CD14-positive monocyte (primary cell): ENCODE measurements at regions not wholly inside any gene's neighbourhood (a gene's known extent, or its start where the extent isn't known, plus 50 kb on each side); places are given as distances from the start of the nearest gene placed in this dataset.
"Not testable (repeated sequence)": the region's sequence is repeated elsewhere in the genome, so short reads cannot be mapped to it uniquely, and the experiment has no call there.

Experiments
- DNase-seq, 3 donors: peaks; one replicate each; pipeline ENCODE4 v3.0.0-alpha.2; 2011 to 2022
- H2AFZ ChIP-seq: 2 replicates; pipeline ENCODE4 v1.6.0; 2012; ENCODE audit warnings: mild to moderate bottlenecking, low read depth, low read length, inconsistent platforms; ENCODE audit not compliant: insufficient read depth, poor library complexity, severe bottlenecking
- H3K27ac ChIP-seq, 2 donors: 1 replicate in 1 of 2; 2 replicates in 1 of 2; pipeline ENCODE4 v1.5.1; 2012 to 2013; ENCODE audit warnings: low read length in 2 of 2, control low read depth in 1 of 2, inconsistent platforms in 1 of 2, low read depth in 1 of 2, mild to moderate bottlenecking in 1 of 2
- H3K27me3 ChIP-seq, 2 donors: one replicate each; pipeline versions ENCODE4 v1.6.0 to v1.6.1; 2011 to 2013; ENCODE audit warnings: low read length in 2 of 2; ENCODE audit not compliant: control insufficient read depth in 2 of 2, insufficient read depth in 2 of 2
- H3K36me3 ChIP-seq, 2 donors: replicated peaks in 1 of 2; 1 replicate in 1 of 2; 2 replicates in 1 of 2; pipeline versions ENCODE4 v1.5.1 to v1.6.1; 2012 to 2013; ENCODE audit warnings: low read length in 2 of 2, control low read depth in 1 of 2, inconsistent platforms in 1 of 2, mild to moderate bottlenecking in 1 of 2; ENCODE audit not compliant: insufficient read depth in 2 of 2, control insufficient read depth in 1 of 2
- H3K4me1 ChIP-seq, 2 donors: 1 replicate in 1 of 2; 2 replicates in 1 of 2; pipeline versions ENCODE4 v1.5.1 to v1.6.1; 2012 to 2013; ENCODE audit warnings: low read length in 2 of 2, control low read depth in 1 of 2, inconsistent platforms in 1 of 2, mild to moderate bottlenecking in 1 of 2, moderate library complexity in 1 of 2; ENCODE audit not compliant: insufficient read depth in 2 of 2, control insufficient read depth in 1 of 2
- H3K4me2 ChIP-seq: replicated peaks from 2 replicates; pipeline ENCODE3; 2012; ENCODE audit warnings: low read length, moderate library complexity, mild to moderate bottlenecking; ENCODE audit not compliant: poor library complexity, severe bottlenecking; ENCODE audit errors: extremely low read depth
- H3K4me3 ChIP-seq, 3 experiments: fragments of 200-600 bp in 1 of 3; sonication (generic) in 1 of 3; replicated peaks in 1 of 3; 1 replicate in 2 of 3; 2 replicates in 1 of 3; pipeline ENCODE4 v1.5.1; 2011 to 2013; ENCODE audit warnings: low read length in 3 of 3, mild to moderate bottlenecking in 3 of 3, control low read depth in 2 of 3, low read depth in 2 of 3, inconsistent platforms in 1 of 3, moderate library complexity in 1 of 3
- H3K79me2 ChIP-seq: 2 replicates; pipeline ENCODE4 v1.6.0; 2012; ENCODE audit warnings: mild to moderate bottlenecking, control low read depth, inconsistent platforms, low read length, moderate library complexity; ENCODE audit not compliant: insufficient read depth
- H3K9ac ChIP-seq: 2 replicates; pipeline ENCODE4 v1.6.0; 2017; ENCODE audit warnings: low read length, mild to moderate bottlenecking; ENCODE audit not compliant: insufficient read depth, poor library complexity, severe bottlenecking
- H3K9me3 ChIP-seq, 2 donors: replicated peaks in 1 of 2; 1 replicate in 1 of 2; 2 replicates in 1 of 2; pipeline versions ENCODE4 v1.5.1 to v1.6.1; 2012 to 2013; ENCODE audit warnings: low read length in 2 of 2, control low read depth in 1 of 2; ENCODE audit not compliant: control insufficient read depth in 1 of 2, insufficient read depth in 1 of 2
- H4K20me1 ChIP-seq: 2 replicates; pipeline ENCODE4 v1.6.0; 2012; ENCODE audit warnings: mild to moderate bottlenecking, low read length, control low read depth, moderate library complexity; ENCODE audit not compliant: insufficient read depth
- H3K27ac Mint-ChIP-seq, 7 donors: one replicate each; pipeline ENCODE4 v1.8.0; 2020; ENCODE audit warnings: mild to moderate bottlenecking in 7 of 7, mixed read lengths in 7 of 7, moderate library complexity in 6 of 7, inconsistent platforms in 2 of 7
- H3K27me3 Mint-ChIP-seq, 3 donors: one replicate each; pipeline ENCODE4 v1.8.0; 2021 to 2022; ENCODE audit warnings: low read depth in 3 of 3, mild to moderate bottlenecking in 3 of 3, mixed read lengths in 3 of 3, moderate library complexity in 3 of 3, inconsistent platforms in 1 of 3
- H3K36me3 Mint-ChIP-seq, 2 donors: one replicate each; pipeline ENCODE4 v1.8.0; 2020; ENCODE audit warnings: mixed read lengths in 2 of 2, inconsistent platforms in 1 of 2, mild to moderate bottlenecking in 1 of 2
- H3K4me1 Mint-ChIP-seq: one replicate; pipeline ENCODE4 v1.8.0; 2020; ENCODE audit warnings: mild to moderate bottlenecking, mixed read lengths
- H3K4me3 Mint-ChIP-seq, 2 donors: one replicate each; pipeline ENCODE4 v1.8.0; 2020; ENCODE audit warnings: mild to moderate bottlenecking in 2 of 2, mixed read lengths in 2 of 2, moderate library complexity in 1 of 2
- H3K9me3 Mint-ChIP-seq, 7 donors: one replicate each; pipeline ENCODE4 v1.8.0; 2020 to 2022; ENCODE audit warnings: mixed read lengths in 7 of 7, mild to moderate bottlenecking in 6 of 7, moderate library complexity in 6 of 7, inconsistent platforms in 2 of 7
- CTCF ChIP-seq: fragments of 200-600 bp; IDR thresholded peaks from one replicate; pipeline ENCODE4 v1.8.0; 2022; ENCODE audit warnings: antibody characterized with exemption, mild to moderate bottlenecking
- WGBS: methylation state at CpG from one replicate; pipeline ENCODE4 v1.1.5; 2013; ENCODE audit warnings: missing lambda C conversion rate; ENCODE audit not compliant: insufficient coverage; 5-methylcytosine and 5-hydroxymethylcytosine counted together
- intact Hi-C, 2 donors: fragments of 100-400 bp; cut with micrococcal nuclease; formaldehyde crosslinking; loops; one replicate each; pipeline versions ENCODE4 v1.15.0 to v1.15.1; 2023

- no peak overlapping the region for H3K4me2 ChIP-seq
- no peak overlapping the region for H3K9ac ChIP-seq
- no peaks in the 10 kb centered on the region for H3K4me1 ChIP-seq
- H3K9me3 ChIP-seq, result peaks cover 3 to 8% of the 10 kb centered on the region in 2 donors
- H2AFZ ChIP-seq, result no peak overlapping the region
- Mint-ChIP-seq H3K27me3 (no peaks in the 10 kb centered on the region), H3K9me3 (peaks cover 6 to 22% (median 15%) of the 10 kb centered on the region in 7 donors), H3K27ac (no peak overlapping the region), H3K36me3 (no peaks in the 10 kb centered on the region), H3K4me1 (no peaks in the 10 kb centered on the region), H3K4me3 (no peak overlapping the region)
- no peaks in the 10 kb centered on the region for H3K27me3 ChIP-seq
- intact Hi-C loops, result no loop called here
- no peaks in the 10 kb centered on the region for H4K20me1 ChIP-seq
- no peaks in the 10 kb centered on the region for H3K36me3 ChIP-seq
- DNase-seq, result no peak
- no peaks in the 10 kb centered on the region for H3K79me2 ChIP-seq
- no peak for TF ChIP-seq CTCF
- H3K27ac ChIP-seq, result no peak overlapping the region
- 90% methylated on average over 2 of the region's 3 CpGs for WGBS
- H3K4me3 ChIP-seq, result no peak overlapping the region
Observed at GRCh38 chr12:22826026-22826425, 201.1 kb downstream of the ETNK1 start.

DNA sequence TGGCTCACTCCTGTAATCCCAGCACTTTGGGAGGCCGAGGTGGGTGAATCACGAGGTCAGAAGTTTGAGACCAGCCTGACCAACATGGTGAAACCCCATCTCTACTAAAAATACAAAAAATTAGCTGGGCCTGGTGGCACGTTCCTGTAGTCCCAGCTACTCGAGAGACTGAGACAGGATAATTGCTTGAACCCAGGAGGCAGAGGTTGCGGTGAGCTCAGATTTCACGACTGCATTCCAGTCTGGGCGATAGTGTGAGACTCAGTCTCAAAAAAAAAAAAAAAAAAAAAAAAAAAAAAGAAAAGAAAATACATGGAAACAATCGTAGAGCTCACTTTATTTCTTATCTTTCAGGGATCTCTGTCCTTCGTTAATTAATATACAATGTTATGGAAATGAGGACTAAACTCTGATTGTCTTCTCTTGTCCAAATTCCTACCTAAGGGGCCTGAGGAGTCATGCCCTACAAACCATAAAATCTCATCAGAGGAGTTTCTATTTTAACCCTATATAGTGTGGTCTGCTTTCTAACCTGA is 201.5 kb downstream of the ETNK1 start:
- H3K4me3 Mint-ChIP-seq, H3K9me3 ChIP-seq, intact Hi-C loops, H3K4me1 ChIP-seq, DNase-seq, H3K79me2 ChIP-seq, H3K4me3 ChIP-seq, H3K36me3 ChIP-seq, H3K27ac Mint-ChIP-seq, H3K9ac ChIP-seq, H3K4me2 ChIP-seq, H3K36me3 Mint-ChIP-seq, H4K20me1 ChIP-seq, H2AFZ ChIP-seq, H3K27me3 Mint-ChIP-seq, H3K4me1 Mint-ChIP-seq, H3K27me3 ChIP-seq, H3K27ac ChIP-seq: not testable (repeated sequence)
- 100% methylated on average over 2 of the region's 9 CpGs for WGBS
- peaks cover 6 to 22% (median 16%) of the 10 kb centered on the region in 7 donors for H3K9me3 Mint-ChIP-seq
